Central memory CD8-positive, alpha-beta T cell (primary cell): ENCODE measurements at regions not wholly inside any gene's neighbourhood (a gene's known extent, or its start where the extent isn't known, plus 50 kb on each side); places are given as distances from the start of the nearest gene placed in this dataset.

Experiments
- ATAC-seq: fragments of 150-1000 bp; cut with Tn5 transposase; replicated peaks from 2 replicates; pipeline ENCODE4 v1.10.0; 2022; ENCODE audit warnings: mild to moderate bottlenecking, moderate FRiP score, moderate number of reproducible peaks; ENCODE audit not compliant: poor library complexity, severe bottlenecking; ENCODE audit errors: extremely low read depth
- DNase-seq, 2 donors: peaks; one replicate each; pipeline ENCODE4 v3.0.0; 2021; ENCODE audit warnings: low spot score in 2 of 2
- H3K27ac Mint-ChIP-seq: one replicate; pipeline ENCODE4 v1.8.0; 2022; ENCODE audit warnings: low read depth, mild to moderate bottlenecking, moderate library complexity, mixed read lengths
- H3K27me3 Mint-ChIP-seq: one replicate; pipeline ENCODE4 v1.8.0; 2022; ENCODE audit warnings: mixed read lengths
- H3K36me3 Mint-ChIP-seq: one replicate; pipeline ENCODE4 v1.8.0; 2022; ENCODE audit warnings: mild to moderate bottlenecking, moderate library complexity, mixed read lengths; ENCODE audit not compliant: insufficient read depth
- H3K4me1 Mint-ChIP-seq: one replicate; pipeline ENCODE4 v1.8.0; 2022; ENCODE audit warnings: mixed read lengths
- H3K4me3 Mint-ChIP-seq: one replicate; pipeline ENCODE4 v1.8.0; 2022; ENCODE audit warnings: mild to moderate bottlenecking, moderate library complexity, mixed read lengths
- H3K9me3 Mint-ChIP-seq: one replicate; pipeline ENCODE4 v1.8.0; 2022; ENCODE audit warnings: mixed read lengths

GRCh38 chr7:25754333-25754732 is 397.7 kb upstream of the NFE2L3 start:
- Mint-ChIP-seq H3K36me3 (no peaks in the 10 kb centered on the region), H3K27me3 (peaks cover 38% of the 10 kb centered on the region), H3K27ac (no peak overlapping the region), H3K4me1 (no peaks in the 10 kb centered on the region), H3K4me3 (no peak overlapping the region), H3K9me3 (no peaks in the 10 kb centered on the region)
- ATAC-seq (no peak), DNase-seq (no peak)

GRCh38 chr7:25754751-25755150 is 397.2 kb upstream of the NFE2L3 start:
- H3K9me3 Mint-ChIP-seq, result no peaks in the 10 kb centered on the region
- H3K36me3 Mint-ChIP-seq, result no peaks in the 10 kb centered on the region
- DNase-seq (no peak), ATAC-seq (no peak)
- no peak overlapping the region for H3K27ac Mint-ChIP-seq
- no peak overlapping the region for H3K4me3 Mint-ChIP-seq
- H3K4me1 Mint-ChIP-seq, result no peaks in the 10 kb centered on the region
- H3K27me3 Mint-ChIP-seq, result peaks cover 42% of the 10 kb centered on the region

DNA sequence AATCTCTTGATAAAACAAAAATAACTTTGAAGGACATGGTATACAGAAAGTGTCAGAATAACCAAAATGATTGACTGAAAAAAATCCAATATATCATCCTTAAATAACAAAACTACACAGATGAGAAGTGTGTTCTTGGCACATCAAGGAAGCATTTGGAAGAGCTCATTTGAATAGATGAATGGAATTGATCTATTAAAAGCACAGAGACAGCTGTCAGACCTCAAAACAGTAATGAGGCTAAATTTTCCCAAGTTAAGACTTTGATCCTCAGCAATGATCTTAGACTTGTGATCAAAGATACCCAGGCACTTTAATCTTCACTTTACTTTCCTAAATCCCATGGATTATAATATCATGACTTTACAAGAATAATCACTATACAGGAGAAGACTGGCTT is 395.4 kb upstream of the NFE2L3 start:
- Mint-ChIP-seq H3K4me3 (no peak overlapping the region), H3K27ac (no peak overlapping the region), H3K27me3 (peaks cover 47% of the 10 kb centered on the region), H3K9me3 (no peaks in the 10 kb centered on the region), H3K4me1 (no peaks in the 10 kb centered on the region), H3K36me3 (no peaks in the 10 kb centered on the region)
- DNase-seq, result no peak
- ATAC-seq, result no peak

GRCh38 chr7:25758559-25758958 is 393.4 kb upstream of the NFE2L3 start:
- ATAC-seq, result no peak
- Mint-ChIP-seq H3K9me3 (no peaks in the 10 kb centered on the region), H3K4me3 (no peak overlapping the region), H3K4me1 (no peaks in the 10 kb centered on the region), H3K27ac (no peak overlapping the region), H3K27me3 (peaks cover 51% of the 10 kb centered on the region), H3K36me3 (no peaks in the 10 kb centered on the region)
- DNase-seq, result no peak

GRCh38 chr7:25759286-25759685 is 392.7 kb upstream of the NFE2L3 start:
- Mint-ChIP-seq H3K36me3 (no peaks in the 10 kb centered on the region), H3K4me3 (no peak overlapping the region), H3K27ac (no peak overlapping the region), H3K4me1 (no peaks in the 10 kb centered on the region), H3K27me3 (peaks cover 54% of the 10 kb centered on the region), H3K9me3 (no peaks in the 10 kb centered on the region)
- DNase-seq, result no peak
- no peak for ATAC-seq

GRCh38 chr7:25759748-25760147 is 392.2 kb upstream of the NFE2L3 start:
- H3K9me3 Mint-ChIP-seq, result no peaks in the 10 kb centered on the region
- H3K27me3 Mint-ChIP-seq, result peaks cover 56% of the 10 kb centered on the region
- no peak overlapping the region for H3K4me3 Mint-ChIP-seq
- ATAC-seq (no peak), DNase-seq (no peak)
- no peaks in the 10 kb centered on the region for H3K4me1 Mint-ChIP-seq
- no peak overlapping the region for H3K27ac Mint-ChIP-seq
- H3K36me3 Mint-ChIP-seq, result no peaks in the 10 kb centered on the region

GRCh38 chr7:25762511-25763462 is 389.2 kb upstream of the NFE2L3 start:
- H3K4me3 Mint-ChIP-seq, result no peak overlapping the region
- H3K4me1 Mint-ChIP-seq, result no peaks in the 10 kb centered on the region
- no peaks in the 10 kb centered on the region for H3K36me3 Mint-ChIP-seq
- DNase-seq (no peak), ATAC-seq (no peak)
- H3K9me3 Mint-ChIP-seq, result no peaks in the 10 kb centered on the region
- H3K27me3 Mint-ChIP-seq, result peaks cover 57% of the 10 kb centered on the region
- no peak overlapping the region for H3K27ac Mint-ChIP-seq

DNA sequence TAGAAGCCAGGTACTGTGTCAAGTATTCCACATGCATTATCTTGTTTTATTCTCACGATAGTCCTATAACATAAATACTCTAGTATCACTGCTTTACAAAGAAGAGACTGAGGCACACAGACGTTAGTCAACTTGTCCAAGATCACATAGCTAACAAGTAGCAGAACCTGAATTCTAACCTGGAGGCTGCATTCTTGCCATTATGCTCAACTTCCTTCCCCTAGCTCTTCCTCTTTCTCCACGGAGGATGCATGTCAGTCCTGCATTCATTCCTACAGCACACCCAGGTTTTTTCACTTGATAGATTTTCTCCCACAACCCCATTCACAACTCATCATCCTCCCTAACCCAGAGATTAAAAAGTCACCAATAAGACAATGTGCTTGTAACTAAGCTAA is 388.5 kb upstream of the NFE2L3 start:
- H3K36me3 Mint-ChIP-seq, result no peaks in the 10 kb centered on the region
- H3K9me3 Mint-ChIP-seq, result no peaks in the 10 kb centered on the region
- no peak overlapping the region for H3K4me3 Mint-ChIP-seq
- no peaks in the 10 kb centered on the region for H3K4me1 Mint-ChIP-seq
- ATAC-seq, result no peak
- H3K27ac Mint-ChIP-seq, result no peak overlapping the region
- H3K27me3 Mint-ChIP-seq, result peaks cover 64% of the 10 kb centered on the region
- DNase-seq, result no peak

DNA sequence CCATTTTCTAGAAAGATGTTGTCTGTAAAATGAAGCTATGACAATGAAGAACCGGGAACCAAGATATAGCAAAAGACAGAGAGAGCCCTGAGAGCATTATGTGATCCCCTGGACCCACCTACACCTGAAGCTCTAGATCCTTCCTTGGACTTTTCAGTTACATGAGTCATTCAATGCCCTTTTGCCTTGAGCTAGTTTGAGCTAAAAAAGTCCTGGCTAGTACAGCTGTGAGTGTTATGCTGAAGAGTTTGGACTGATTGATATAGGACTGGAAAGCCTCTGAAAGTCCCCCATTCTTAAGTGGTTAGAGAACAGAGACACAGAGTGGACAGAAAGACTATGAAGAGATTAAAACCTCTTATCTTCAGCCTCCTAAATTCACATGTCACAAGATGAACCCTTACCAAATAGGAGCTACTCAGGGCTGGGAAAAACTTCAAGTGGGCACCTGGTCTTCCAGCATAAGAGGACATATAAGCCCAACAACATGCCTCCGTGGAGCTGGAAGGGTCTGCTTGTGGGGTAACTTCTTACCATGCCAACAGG is 386.8 kb upstream of the NFE2L3 start:
- H3K36me3 Mint-ChIP-seq, result no peaks in the 10 kb centered on the region
- ATAC-seq (no peak), DNase-seq (no peak)
- H3K9me3 Mint-ChIP-seq, result no peaks in the 10 kb centered on the region
- H3K4me3 Mint-ChIP-seq, result no peak overlapping the region
- peaks cover 59% of the 10 kb centered on the region for H3K27me3 Mint-ChIP-seq
- H3K4me1 Mint-ChIP-seq, result no peaks in the 10 kb centered on the region
- no peak overlapping the region for H3K27ac Mint-ChIP-seq

GRCh38 chr7:25770235-25770634 is 381.8 kb upstream of the NFE2L3 start:
- DNase-seq, result no peak
- Mint-ChIP-seq H3K9me3 (no peaks in the 10 kb centered on the region), H3K27ac (no peak overlapping the region), H3K4me3 (no peak overlapping the region), H3K36me3 (no peaks in the 10 kb centered on the region), H3K4me1 (no peaks in the 10 kb centered on the region), H3K27me3 (peaks cover 39% of the 10 kb centered on the region)
- no peak for ATAC-seq

DNA sequence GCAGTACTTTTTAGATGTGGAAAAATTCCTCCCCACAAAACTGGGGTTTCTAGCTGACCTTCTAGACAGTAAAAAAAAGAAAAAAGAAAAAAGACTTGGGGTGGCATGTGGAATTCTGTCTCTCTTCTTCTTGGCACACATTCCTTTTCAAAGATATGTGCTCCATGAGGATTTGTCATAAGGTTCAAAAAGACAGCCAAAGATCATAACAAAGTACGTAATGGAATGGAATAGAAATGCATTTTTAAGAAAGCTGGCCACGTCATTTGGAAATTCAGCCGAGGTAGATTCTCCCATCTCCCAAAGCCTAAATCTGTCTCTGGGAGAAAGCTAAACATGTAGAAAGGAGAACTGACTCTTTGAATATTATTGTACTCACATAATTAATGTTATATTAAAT is 381.3 kb upstream of the NFE2L3 start:
- H3K4me3 Mint-ChIP-seq, result no peak overlapping the region
- no peak for DNase-seq

GRCh38 chr7:25771491-25771890 is 380.5 kb upstream of the NFE2L3 start:
- Mint-ChIP-seq H3K27ac (no peak overlapping the region), H3K36me3 (no peaks in the 10 kb centered on the region), H3K4me3 (no peak overlapping the region), H3K27me3 (peaks cover 39% of the 10 kb centered on the region), H3K4me1 (no peaks in the 10 kb centered on the region), H3K9me3 (no peaks in the 10 kb centered on the region)
- DNase-seq, result no peak
- no peak for ATAC-seq

More for the DNA sequence above, 381.3 kb upstream of the NFE2L3 start:
- Mint-ChIP-seq H3K9me3 (no peaks in the 10 kb centered on the region), H3K36me3 (no peaks in the 10 kb centered on the region), H3K27me3 (peaks cover 39% of the 10 kb centered on the region), H3K4me1 (no peaks in the 10 kb centered on the region), H3K27ac (no peak overlapping the region)
- ATAC-seq, result no peak

DNA sequence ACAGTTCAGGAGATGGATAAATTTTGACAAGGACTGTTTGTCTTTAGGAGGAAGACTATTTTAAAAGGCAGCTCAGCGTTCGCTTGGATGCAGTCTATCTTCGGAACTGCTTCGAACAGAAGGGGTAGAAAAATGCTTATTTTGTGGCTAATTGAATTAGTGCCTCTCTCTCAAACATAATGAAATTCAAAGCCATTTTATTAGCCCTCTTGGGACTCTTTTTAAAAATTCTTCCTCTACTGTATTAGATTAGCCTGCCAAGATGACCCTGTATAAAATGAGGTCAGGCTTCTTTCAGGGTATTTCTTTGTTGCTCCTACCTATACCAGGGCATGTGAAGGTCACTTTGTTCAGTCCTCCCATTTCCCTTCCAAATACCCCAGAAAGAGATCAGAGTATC is 379.2 kb upstream of the NFE2L3 start:
- H3K27me3 Mint-ChIP-seq, result peaks cover 41% of the 10 kb centered on the region
- ATAC-seq (no peak), DNase-seq (no peak)
- H3K36me3 Mint-ChIP-seq, result no peaks in the 10 kb centered on the region
- H3K27ac Mint-ChIP-seq, result no peak overlapping the region
- no peak overlapping the region for H3K4me3 Mint-ChIP-seq
- H3K9me3 Mint-ChIP-seq, result no peaks in the 10 kb centered on the region
- no peaks in the 10 kb centered on the region for H3K4me1 Mint-ChIP-seq
